HG02759 (cell line): ENCODE measurements at regions not wholly inside any gene's neighbourhood (a gene's known extent, or its start where the extent isn't known, plus 50 kb on each side); places are given as distances from the start of the nearest gene placed in this dataset.

ENCODE experiments used
- ATAC-seq: cut with Tn5 transposase; IDR thresholded peaks from one replicate; pipeline ENCODE4 v1.9.1; 2021; ENCODE audit warnings: mild to moderate bottlenecking, moderate library complexity; ENCODE audit not compliant: unreplicated experiment

DNA sequence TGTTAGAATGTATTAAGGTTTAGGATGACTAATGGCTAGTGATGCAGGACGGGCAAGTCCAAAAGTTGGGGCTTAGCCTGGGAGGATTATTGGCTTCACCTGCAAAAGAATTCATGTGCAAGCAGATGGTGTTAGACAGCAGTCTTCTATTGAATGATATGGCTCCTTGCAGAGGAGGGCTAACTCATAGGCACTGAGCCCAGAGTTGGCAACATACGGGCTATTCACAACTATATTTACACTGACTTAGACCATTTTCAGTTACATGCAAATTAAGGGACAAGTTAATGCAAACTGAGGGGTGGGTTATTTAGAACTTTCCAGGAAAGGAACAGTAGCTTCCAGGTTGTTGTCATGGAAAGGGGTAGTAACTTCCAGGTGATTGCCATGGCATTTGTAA, 1017.1 kb upstream of the EEF2KMT start:
- ATAC-seq: no peak

DNA sequence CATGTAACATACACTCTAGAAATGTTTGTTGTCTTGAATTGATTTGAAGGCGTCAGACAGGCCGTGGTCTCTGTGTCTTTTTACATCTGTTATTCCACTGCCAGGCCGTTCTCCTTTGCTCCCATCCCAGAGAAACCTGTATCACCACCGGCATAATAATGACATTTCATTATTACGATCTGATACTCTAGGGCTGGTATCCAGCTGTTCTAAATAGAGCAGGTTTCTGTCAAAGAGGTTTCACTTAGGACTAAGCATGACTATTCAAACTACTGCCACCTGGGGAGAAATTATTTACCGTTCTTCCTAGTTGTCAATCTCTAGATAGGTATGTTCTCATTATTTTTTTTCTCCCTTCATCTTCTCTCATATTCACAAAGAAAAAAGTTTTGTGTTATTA, 1016.2 kb upstream of the EEF2KMT start:
- no peak for ATAC-seq

DNA sequence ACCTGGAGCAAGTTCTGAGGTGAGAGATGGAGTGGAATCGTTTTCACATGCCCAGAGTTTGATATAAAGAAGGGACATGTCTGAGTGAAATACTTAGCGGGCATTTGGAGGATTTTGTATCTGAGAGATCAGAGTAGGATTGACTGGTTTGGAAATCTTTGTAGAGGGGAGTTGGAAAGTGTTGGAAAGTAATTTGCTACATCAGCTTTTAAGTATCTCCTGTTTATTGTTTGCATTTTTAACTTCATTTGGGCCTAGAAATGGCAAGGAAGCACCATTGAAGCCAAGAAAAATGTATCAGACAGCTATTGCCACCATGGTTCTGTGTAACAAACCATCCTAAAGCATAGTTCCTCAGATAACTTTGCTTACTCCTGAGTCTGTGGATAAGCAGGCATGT, 1015.1 kb upstream of the EEF2KMT start:
- no peak for ATAC-seq

DNA sequence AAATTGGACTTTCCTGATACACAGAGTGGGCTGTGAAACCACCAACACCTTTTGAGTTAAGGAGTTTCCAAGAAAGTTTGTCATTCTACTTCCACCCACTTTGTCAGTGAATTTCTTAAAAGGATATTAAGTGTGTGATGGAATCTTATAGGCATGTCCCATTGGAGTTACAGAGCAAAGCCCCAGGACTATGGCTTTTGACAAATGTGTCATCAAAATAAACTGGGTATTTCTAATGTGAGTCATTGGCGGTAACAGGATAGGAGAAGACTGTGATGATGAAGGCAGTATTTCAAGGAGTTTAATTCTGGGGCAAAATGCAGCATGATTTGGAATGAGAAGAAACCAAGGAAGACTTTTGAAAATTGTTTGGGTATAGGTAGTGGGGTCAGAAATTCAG, 1013.8 kb upstream of the EEF2KMT start:
- no peak for ATAC-seq

DNA sequence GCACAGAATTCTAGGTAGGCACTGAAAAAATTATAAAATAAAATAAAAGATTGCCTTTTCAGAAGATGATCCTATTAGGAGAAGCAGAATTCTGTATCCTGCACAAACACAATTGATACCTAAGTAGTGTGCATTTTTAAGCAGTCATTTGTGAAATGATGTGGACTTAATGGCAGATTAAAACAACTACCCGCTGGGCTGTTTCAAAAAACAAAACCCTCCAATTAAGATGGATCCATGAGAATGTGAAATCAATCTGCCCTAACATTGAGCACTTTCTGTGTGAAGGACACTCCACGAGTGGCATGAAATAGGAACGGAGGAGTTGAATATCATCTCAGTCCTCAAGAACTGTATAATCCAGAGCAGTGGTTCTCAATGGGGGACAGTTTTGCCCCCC, 1012.8 kb upstream of the EEF2KMT start:
- ATAC-seq: no peak

DNA sequence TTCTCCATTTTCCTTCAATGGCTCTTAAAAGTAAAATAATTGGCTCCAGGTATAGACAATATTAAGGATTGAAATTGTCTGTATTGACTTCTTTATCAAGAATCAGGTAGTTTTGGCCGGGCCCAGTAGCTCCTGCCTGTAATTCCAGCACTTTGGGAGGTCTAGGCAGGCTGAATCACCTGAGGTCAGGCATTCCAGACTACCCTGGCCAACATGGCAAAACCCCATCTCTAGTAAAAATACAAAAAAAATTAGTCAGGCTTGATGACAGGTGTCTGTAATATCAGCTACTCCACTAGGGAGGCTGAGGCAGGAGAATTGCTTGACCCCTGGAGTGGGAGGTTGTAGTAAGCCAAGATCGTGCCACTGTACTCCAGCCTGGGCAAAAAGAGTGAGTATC, 1008.5 kb upstream of the EEF2KMT start:
- no peak for ATAC-seq

DNA sequence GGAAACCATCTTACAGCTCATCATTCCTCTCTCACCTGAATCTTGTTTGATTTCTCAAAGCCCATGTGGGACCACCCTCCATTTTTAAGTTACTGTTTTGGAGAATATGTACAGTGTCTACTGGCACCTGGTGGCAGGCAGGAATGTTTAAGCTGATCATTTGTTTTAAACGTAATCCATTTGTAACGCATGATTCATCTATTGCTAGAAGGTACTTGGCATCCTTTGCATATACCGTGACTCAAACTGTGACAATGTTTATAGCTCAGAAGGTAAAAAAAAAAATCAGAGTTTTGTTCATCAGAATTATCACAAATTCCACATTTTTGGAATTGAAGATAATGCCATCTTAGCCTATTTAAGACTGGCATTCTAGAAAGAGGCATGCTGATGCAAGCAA, 1007.5 kb upstream of the EEF2KMT start:
- ATAC-seq: no peak

DNA sequence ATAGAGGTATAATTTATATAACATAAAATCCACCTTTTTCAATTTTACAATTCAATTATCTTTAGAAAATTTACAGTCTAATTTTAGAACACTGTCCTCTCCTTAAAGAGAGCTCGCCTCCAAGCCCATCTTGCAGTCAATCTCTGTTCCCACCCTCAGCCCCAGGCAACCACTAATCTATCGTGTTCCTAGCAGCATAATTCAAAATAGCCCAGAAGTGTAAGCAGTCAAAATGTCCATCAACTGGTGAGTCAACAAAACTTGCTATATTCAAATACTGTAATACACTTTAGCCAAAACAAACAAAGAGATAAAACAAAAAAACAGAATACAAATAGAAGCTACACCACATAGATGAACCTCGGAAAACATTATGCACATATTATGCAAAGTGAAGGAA, 1006.8 kb upstream of the EEF2KMT start:
- no peak for ATAC-seq

DNA sequence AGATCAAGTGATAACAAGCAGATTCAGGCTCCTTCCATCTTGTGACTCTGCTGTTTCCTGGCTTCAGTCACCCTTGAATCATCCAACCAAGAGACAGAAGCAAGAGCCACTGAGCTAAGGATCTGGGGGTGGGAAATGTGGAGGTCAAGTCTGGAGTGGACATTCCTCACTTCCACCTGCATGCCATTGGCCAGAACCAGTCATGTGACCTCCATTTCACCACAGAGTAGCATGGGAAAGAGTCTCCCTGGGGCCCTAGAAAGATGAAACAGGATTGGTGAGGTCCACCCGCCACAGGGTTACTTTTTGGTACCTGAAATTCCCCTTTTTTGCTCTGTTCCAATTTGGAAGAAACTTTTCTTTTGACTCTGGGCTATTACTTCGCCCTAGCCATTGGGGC, 1006.0 kb upstream of the EEF2KMT start:
- no peak for ATAC-seq

DNA sequence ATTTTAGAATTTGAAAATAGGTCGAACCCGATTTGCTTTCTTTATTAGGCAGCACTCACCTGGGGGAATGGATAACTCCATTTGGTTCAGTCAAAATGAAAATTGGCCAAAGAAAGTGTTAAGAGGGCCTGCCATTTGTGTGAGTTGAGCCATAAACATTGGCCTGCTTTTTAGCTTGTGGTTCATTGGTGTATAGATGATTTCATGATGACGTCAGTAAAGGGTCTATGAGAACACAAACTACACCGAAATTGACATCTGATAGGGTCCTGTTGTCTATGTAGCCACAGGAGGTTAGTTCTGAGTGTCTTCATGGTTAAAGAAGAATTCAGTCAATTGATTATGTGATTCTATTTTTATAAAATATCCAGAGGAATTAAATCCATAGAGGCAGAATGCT, 1001.5 kb upstream of the EEF2KMT start:
- ATAC-seq: no peak

DNA sequence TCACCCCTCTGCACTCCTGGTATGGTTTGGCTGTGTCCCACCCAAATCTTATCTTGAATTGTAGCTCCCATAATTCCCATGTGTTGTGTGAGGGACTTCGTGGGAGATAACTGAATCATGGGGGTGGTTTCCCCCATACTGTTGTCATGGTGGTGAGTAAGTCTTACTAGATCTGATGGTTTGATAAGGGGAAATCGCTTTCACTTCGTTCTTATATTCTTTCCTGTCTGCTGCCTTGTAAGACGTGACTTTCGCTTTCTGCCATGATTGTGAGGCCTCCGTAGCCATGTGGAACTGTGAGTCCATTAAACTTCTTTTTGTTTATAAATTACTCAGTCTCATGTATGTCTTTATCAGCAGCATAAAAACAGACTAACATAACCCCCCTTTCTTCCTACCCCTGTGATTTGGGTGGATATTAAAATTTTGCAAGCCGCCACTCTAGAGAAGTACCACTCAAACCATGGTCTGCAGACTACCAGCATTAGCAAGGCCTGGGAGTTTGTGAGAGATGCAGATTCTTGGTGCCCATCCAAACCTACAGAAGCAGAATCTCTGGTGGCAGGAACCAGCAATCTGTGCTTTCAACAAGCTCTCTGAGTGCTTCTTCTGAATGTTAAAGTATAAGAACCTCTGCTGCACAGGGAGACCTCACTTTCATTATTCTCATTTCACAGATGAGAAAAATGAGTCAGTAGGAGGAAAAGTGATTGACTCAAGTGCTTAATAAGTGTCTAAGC, 999.5 kb upstream of the EEF2KMT start:
- no peak for ATAC-seq

DNA sequence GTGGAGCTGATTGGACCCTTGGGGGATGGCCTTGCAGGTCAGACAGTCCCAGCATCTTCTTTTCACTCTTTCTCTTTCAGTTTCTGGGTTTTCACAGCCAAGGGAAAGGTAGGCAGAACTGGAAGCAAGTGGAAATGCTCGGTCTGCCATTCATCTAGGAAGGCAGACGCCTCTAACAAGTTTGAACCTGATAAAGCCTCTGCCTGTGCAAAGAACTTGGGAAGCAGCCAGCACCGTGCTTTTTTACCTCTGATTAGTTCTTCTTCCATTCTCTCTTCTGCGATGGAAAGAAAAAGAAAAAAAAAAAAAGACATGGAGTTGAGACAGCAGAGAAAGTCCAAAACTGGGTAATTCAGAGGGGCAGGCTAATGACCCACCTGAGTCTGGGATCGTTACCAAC, 997.8 kb upstream of the EEF2KMT start:
- ATAC-seq: no peak

DNA sequence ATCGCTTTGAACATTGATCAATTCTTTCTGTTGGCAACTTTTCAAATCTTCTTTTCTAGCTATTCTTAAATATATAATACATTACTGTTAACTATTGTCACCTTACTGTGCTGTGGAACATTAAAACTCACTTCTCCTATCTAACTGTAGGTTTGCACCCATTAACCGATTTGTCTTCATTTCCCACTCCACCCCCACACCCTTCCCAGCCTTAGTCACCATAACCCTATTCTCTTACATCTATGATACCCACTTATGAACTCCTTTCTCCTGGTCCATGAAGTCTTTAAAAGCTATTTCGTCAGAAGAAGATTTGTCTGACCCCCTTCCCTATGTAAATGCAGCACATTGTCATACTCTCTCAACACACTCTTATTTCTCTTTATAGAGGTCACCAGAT, 993.4 kb upstream of the EEF2KMT start:
- no peak for ATAC-seq

DNA sequence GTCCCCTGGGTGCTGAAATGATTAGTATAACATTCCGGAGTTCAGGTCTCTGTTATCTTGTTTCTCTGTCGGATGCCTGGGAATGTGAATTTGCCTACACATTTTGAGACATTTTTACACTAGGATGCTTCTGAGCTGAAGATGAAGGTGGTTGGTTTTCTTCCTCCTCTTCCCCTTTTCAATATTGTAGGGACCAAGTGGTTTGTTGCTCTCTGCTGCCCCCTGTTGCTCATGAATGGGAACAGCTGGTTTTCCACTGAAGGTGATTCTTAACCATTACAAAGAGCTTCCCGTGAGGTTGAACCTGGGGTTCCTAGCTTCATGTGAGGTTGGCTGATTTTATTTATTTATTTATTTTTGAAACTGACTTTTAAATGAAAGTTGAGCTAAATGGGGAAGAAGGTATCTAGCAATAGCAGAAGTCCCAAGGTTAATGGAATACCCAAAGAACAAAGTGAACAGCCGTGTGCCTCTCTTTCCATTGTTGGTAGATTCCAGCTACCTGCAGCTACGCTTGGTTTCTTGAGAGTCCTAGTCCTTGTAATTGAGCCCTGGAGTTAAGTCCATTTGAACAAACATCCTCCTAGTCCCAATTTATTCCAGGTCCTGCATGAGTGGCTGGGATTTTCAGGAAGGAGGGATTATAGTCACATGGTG, 983.9 kb upstream of the EEF2KMT start:
- no peak for ATAC-seq

DNA sequence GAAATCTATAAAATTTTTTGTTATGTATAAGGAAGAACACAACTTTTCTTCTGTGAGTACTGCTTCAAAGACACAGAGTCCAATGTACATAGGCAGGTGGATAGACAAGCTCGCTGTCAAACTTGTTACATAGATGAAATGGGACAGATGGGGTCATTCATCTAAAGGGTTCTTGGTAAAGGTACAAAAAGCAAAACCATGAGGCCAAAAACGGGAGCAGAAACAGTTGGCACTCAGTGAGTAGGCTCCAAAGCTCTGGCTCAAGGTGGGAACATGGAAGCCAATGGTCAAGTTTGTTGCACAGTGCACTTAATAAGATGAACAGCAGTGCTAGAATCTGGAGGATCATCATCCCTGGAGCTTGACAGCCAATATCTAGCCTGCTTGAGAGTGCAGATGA, 979.0 kb upstream of the EEF2KMT start:
- ATAC-seq: no peak

DNA sequence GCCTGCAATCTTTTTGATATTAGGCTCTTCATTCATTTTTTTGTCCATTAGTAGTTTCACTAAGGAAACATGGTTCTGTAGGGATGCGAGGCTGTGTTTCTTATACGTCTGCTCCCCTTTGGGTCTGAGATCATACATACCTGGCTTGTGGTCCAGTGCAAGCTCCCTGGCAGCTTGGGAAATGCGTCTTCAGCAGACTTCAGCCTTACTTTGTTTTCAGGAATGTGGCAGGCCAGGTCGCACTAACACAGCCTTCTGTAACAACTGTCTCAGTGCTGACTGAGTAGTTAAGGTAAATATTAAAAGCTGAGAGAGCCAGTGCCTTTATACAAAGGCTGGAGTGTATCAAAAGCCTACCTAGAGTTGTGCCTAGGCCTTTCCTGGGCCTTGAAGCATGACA, 970.5 kb upstream of the EEF2KMT start:
- ATAC-seq: no peak

DNA sequence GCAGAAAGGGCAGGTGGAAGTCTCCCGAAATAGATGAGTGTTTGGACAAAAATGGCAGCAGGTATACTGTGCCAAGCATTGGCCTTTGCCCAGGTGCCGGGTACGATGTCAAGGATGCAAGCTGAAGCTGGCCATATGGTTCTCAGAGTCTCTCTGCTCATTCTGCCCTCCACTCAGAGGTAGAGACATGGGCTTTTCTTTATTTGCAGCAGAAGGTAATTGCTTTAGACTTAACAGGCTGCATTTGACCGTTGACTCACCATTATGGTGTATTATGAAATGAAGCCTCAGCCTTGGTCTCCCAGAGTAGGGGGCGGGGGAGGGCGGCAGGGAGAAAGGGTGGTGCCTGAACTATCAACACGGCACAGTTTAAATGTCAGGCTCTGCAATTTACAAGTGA, 969.1 kb upstream of the EEF2KMT start:
- no peak for ATAC-seq

DNA sequence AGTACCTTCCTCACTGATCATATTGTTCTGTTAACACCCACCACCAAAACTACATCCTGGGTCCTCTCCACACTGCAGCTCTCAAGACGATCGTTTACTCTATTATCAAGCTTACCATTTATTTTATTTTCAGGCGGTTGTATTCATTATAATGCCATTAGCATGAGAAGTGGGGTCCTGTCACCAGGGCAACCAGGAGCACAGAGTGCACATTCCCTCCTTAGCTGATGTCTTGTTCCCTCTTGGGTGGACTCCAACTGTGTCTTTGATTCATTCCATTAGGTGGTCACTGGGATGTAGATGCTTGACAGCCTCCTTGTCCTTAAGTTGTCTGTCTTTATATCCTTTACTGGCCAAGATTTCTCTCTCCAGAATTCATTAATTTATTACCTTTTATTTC, 965.9 kb upstream of the EEF2KMT start:
- ATAC-seq: no peak

DNA sequence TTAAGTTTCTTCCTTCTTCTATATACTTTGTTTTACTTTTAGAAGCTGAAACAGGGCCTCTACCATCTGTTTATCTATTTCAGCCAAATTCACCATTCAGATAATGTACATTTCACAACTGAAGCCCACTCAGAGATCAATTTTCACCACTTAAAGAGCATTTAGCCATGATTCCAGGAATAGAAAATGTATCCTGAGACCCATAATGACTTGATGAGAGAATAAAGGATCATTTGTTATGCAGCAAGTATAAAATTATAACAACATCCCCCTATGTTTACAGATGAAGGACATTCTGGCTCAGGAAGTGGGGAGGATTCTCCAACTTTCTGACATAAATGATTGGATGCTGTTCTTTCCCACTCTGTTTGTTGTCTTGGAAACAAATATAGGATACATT, 962.1 kb upstream of the EEF2KMT start:
- no peak for ATAC-seq

DNA sequence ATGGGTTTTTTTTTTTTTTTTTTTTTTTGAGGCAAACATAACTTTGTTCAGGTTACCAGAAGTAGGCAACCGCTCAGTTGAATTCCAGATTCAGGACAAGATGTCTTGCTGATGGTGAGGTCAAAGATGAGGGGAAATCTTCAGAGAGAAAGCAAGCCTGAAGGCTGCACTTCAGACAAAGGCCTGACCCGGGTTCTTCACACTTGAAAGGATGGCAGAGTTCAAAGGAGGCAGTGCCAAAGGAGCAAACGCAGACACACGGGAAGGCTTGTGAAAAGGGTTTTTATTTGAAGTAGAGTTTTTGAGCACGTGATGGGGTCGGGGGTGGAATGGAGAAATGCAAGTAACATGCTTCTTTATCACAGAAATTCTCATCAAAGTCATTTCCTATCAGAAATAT, 960.2 kb upstream of the EEF2KMT start:
- ATAC-seq: no peak

DNA sequence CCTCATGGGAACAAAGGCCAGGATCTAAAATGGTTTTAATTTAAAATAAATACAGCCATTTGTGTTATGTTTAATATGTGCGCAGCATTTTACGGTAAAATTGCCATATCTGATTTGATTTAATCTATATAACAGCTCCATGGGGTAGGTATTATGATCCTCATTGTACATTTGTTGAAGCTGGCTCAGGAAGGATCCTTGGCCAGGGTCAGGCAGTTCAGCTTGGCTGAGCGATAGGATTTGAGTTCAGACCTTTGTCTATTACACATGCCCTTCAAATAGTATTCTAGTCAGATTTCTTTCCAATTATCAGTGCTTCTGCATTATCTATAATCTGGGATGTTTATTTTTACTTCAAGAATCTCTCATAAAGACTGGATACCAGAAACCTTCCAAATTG, 950.4 kb upstream of the EEF2KMT start:
- no peak for ATAC-seq

DNA sequence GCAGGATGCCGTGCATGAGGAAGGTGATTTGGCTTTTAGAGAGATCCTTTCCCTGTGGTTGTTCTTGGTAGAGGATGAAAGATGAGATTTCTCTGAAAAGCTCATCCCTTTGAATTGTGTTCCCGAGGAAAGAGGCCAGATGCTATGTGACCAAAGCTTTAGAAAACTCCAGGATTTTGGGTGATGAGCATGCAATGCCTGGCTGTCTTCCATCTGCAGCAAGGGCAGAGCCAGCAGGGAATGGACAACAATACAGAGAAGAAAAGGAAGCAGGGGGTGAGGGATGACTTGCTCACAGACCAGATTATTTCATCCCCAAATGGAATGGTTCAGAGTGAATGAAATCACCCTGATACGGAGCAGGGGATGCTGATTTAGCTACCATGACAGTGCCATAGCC, 949.7 kb upstream of the EEF2KMT start:
- ATAC-seq: no peak
